Right lobe of liver (tissue), 4 donors: ENCODE measurements at regions not wholly inside any gene's neighbourhood (a gene's known extent, or its start where the extent isn't known, plus 50 kb on each side); places are given as distances from the start of the nearest gene placed in this dataset.

Experiments used
- POLR2A ChIP-seq: fragments of 450-650 bp; IDR thresholded peaks from one replicate; pipeline ENCODE4 v1.6.1; 2017; ENCODE audit warnings: antibody characterized with exemption, mild to moderate bottlenecking
- TF ChIP-seq, protein P1 (sequence below), 4 donors: fragments of 200-600 bp in 3 of 4; fragments of 450-650 bp in 1 of 4; IDR thresholded peaks; one replicate each; pipeline versions ENCODE4 v1.5.1 to v1.8.0; 2016 to 2022; ENCODE audit warnings: antibody characterized with exemption in 4 of 4, mild to moderate bottlenecking in 2 of 4
- donor health status: DM: no; HTN: no; CAD: no.
- donor health status: DM: no; HTN: no; CAD: no.
- donor health status: DM: no; HTN: yes; CAD: no.

DNA sequence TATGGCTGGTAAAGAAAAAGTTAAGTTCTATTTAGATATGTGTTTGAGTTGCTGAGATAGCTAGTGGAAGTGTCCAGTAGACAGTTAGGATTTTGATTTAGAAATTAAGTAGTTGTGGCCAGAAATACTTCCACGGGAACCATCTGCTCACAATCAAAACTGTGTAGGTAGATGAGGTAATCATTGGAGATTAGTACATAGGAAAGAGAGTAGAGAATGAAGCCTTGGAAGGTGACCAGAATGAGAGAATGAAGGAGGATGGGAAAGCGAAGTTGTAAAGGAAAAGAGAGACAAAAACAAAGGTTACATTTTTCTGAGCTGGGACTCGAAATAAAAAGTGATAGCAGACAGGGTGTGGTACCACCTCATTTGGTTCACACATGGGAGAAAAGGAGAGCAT is 296.9 kb upstream of the SORL1-AS1 start:
- TF ChIP-seq, protein P1, sequence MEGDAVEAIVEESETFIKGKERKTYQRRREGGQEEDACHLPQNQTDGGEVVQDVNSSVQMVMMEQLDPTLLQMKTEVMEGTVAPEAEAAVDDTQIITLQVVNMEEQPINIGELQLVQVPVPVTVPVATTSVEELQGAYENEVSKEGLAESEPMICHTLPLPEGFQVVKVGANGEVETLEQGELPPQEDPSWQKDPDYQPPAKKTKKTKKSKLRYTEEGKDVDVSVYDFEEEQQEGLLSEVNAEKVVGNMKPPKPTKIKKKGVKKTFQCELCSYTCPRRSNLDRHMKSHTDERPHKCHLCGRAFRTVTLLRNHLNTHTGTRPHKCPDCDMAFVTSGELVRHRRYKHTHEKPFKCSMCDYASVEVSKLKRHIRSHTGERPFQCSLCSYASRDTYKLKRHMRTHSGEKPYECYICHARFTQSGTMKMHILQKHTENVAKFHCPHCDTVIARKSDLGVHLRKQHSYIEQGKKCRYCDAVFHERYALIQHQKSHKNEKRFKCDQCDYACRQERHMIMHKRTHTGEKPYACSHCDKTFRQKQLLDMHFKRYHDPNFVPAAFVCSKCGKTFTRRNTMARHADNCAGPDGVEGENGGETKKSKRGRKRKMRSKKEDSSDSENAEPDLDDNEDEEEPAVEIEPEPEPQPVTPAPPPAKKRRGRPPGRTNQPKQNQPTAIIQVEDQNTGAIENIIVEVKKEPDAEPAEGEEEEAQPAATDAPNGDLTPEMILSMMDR (IDR thresholded peaks at IDR 0.05) = no peak
- no peak for TF ChIP-seq POLR2A
